HG02852 (cell line): ENCODE measurements at regions not wholly inside any gene's neighbourhood (a gene's known extent, or its start where the extent isn't known, plus 50 kb on each side); places are given as distances from the start of the nearest gene placed in this dataset.

ENCODE experiments used
- ATAC-seq: cut with Tn5 transposase; IDR thresholded peaks from one replicate; pipeline ENCODE4 v1.9.1; 2021; ENCODE audit warnings: mild to moderate bottlenecking, moderate library complexity; ENCODE audit not compliant: unreplicated experiment

DNA sequence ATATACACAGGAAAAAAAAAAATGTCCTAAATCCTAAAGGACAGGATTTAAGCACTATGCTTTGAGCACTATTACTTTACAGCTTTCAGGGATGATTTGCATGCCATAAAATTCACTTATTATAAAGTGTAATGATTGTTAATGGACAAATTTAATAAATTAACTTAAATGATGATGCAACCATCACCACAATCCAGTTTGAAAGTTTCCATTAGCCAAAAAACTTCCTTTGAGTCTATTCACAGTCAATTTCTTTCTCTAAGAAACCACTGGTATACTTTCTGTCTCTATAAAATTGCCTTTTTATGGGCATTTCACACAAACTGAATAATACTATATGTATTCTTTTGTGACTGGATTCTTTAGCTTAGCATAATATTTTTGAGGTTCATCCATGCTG is 111.1 kb upstream of the RIOK3 start:
- ATAC-seq = no peak

DNA sequence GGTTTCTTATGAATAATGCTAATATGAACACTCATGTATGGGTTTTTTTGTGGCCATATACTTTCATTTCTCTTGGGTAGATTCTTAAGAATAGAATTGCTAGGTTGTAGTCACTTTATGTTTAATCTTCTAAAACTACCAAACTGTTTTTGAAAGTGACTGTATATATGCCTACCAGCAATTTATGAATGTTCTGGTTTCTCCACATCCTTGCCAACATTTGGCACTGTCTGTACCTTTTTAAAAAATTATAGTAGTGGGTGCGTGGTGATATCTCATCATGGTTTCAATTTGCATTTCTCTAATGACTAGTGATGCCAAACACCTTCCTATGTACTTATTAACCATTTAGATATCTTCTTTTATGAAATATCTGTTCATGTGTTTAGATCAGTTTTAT is 110.6 kb upstream of the RIOK3 start:
- no peak for ATAC-seq

DNA sequence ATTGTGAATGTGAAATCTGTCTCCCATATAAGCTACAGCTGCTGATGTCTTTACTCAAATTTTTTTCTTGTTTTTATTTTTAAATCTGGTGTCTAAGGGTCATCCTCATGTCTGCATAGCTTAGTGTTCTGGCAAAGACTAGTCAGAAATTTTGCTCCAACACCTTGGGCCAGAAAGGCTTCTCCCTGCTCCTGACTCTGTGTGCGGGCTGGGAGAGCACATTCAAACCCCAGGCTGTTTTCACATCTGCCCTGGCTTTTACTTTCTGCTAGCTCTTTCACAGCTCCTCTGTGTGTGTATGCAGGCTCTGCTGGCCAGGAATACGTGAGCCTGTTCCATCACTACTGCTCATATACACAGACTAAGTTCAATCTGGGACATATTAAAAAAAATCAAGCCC is 102.9 kb upstream of the RIOK3 start:
- no peak for ATAC-seq

DNA sequence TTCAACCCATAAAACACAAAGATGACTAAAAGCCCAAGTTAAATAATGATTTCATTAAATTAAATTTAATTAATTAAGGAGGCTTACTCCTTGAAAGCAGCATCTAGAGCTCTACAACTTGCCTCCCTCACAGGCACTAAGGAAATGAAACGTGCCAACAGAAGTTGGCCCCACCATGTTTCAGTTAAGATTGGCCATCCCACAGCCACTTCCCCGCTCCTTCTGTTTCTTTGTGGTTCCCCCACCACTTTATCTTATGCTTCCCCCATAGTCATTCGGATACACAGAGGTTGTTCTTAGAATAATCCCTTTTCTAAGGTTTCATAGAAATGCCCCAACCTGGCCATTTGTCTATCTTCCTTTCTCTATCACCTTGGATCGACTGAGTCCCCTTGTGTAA is 101.6 kb upstream of the RIOK3 start:
- ATAC-seq = no peak

DNA sequence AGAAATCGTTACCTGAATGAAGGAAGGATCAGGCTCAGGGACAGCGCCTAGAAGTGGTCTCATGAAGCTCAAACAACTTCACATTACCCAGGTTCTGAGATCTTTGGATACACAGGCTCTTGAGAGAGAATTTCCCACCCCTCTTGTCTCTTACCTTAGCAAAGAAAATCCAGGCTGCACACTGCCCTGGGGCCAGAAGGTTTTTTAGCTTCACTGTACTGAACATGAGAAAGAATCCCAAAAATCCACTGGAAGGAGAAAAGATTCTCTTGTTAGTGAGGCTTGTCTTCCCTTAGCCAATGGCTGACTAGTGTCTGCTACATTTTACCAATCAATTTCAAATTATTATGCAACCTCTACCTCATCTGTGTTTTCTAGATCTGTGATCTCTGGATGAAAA is 101.0 kb upstream of the RIOK3 start:
- no peak for ATAC-seq

DNA sequence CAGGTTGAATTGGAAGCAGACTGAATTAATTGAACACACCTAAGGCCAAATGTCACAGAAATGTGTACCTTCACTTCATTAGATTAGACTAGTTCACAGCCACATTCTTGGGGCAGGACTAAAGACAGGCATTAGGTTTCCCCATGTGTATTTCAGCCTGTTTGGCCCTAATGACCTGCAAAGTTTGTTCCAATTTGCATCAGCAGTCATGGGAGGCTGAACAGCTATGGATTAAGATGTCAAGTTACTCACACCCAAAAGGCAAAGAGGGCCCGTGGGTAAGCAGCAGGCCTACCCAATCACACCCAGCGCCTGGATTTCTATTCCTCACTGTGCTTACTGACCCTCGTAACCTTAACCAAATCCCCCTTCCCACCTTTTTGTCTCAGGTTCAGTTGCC is 99.6 kb upstream of the RIOK3 start:
- peak; percentile 52 for ATAC-seq

DNA sequence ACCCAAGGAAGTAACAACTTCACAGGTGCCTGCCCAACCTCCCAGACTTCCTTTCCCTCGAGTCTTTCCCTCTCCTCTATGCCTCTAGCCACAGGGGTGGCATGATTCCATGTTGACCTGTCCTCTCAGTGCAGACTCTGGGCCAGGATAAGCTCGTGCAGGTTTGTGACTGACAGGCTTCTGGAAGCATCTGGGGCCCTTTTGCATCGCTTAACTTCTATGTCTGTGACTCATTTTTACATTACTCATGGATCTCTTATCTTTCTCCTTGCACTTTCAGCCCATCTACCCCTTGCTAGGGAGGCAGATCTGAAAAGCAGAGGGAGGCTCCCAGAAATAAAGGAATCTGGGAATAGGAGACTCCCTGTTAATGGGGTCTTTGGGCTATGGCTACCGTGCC is 98.5 kb upstream of the RIOK3 start:
- ATAC-seq = no peak

DNA sequence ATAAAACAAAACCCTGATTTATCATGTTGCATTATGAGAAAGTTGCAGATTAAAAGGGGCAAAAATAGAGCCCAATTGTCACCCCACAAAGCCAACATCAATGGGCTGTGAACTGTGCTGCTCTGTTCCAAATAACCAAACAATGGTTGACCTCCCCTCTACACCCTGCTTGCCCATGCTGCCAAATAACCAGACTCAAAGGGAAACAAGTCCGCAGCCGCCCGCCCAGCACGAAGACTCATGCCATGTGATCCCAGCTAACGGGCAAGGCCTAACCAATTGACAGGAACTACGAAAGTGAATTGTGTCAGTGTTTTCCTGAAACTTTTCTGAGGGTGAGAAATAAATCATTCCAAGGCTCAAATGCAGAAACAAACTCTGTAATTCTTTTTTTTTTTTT is 97.9 kb upstream of the RIOK3 start:
- no peak for ATAC-seq

DNA sequence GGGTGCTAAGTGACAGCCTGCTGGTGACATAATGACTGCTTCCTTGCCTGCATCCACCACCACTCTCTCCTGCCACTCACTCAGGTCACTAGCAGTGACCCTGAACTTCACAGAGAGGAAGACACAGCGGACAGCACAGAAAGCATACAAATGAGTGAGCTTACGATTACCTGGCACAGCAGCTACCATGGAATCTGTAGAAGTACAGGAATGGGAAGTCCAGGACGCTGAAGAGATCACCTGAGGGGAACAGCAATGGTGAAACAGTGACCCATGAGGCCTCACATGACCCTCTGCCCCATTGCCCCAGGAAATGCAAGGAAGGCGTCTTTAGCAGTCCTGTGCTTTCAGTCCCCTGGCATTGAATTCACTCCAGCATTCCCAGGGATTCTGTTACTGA is 96.7 kb upstream of the RIOK3 start:
- ATAC-seq = no peak

DNA sequence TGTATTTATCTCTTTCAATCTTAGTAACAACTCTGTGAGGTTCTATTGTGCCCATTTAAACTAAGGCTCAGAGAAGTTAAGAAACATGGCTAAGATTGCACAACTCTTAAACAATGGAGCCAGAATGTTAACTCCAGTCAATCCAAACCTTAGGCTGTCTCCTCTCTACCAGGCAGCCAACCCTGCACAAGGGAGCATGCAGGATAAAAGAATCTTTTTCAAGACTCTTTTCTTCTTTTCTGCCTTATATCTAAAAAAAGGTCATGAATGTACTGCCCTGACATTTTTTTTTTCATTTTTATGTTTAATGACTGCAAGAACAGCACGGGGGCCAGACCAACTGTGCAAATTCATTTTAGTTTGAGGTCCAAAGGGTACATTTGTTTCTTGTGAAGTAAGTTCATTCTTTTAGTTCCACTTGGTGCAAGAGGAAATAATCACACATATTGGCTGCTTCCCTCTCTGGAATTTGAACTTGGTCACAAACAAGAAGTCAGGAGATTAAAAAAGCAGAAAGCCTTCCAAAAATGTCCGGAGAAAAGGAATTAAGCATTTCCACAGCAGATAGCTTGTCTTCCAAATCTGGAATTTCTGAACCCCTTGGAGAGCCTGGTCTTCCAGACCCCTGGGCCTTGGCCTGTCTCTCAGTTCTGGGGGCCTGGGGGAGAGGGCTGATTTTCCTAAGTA is 96.0 kb upstream of the RIOK3 start:
- ATAC-seq = no peak

DNA sequence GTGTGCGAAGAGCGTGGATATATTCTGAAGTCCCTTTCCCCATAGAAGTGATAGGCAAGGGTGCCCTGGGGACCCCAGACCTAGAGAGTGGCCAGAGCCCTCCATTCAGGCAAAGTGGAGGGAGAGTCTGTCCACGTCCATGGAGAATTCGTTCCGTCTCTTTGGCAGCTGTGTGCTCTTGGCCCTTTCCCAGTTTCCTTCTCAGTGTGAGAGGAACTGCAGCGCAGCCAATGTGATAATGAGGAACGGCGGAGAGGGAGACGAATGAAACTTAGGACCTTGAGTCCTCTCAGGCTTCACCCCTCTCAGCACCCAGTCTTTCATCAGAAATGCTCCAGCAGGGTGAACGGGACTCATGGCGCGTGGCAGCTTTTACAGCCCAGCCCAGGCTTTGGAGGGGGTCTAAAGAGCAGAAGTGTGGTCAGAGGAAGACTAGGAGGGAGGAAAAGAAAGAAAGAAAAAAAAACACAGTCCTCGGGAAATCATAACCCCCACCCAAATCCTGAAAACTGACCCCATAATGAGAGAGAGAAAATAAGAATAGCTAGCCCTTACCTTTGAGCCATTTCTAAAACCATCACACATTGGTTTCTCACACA is 95.0 kb upstream of the RIOK3 start:
- no peak for ATAC-seq

DNA sequence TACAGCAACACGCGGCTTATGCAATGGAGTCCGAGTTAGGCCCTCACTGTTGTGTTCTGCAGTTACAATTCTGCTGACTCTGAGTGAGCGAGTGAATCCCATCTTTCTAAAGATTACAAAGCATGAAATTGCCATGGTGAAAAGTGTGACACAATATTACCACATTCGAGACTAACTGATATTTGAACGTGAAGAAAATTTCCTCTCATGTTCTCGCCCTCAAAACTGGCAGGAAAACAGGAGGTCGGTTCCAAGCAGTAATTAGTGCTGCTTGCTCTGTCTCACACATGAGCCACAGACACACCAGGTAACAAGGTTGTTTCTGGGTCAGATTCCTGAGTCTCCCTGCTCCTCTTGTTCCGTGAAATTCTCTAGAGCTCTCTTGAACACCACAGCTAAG is 93.7 kb upstream of the RIOK3 start:
- no peak for ATAC-seq

DNA sequence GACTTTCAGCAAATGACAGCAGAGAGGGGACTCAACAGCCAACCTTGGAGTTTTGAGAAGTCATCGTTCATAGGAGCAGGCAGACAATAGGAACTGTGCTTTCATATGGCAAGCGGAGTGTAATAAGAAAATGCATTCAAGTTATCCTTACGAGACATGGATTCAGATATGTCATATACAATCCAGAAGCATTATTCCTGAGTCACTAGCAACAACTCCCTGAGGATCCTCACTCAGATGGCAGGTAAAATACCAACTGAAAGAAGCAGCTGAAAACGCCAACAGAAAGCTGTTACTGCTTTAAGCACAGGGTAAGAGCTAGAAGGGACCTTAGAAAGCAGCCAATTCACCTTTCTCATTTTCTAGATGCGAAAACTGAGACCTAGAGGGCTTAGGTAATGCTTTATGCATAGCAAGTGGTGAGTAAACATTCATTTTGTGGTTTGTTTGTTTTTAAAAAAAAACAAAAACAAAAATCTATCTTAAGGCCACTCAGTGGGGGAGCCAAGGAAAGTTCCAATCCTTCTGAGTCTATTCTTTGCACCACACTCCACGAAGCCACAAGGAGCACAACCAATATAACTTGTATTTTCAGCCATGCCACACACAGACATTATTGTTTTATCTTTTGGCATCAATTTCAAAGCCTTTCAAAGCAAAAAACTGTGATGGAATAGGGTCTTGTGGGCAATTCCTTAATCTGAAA is 89.1 kb upstream of the RIOK3 start:
- no peak for ATAC-seq

DNA sequence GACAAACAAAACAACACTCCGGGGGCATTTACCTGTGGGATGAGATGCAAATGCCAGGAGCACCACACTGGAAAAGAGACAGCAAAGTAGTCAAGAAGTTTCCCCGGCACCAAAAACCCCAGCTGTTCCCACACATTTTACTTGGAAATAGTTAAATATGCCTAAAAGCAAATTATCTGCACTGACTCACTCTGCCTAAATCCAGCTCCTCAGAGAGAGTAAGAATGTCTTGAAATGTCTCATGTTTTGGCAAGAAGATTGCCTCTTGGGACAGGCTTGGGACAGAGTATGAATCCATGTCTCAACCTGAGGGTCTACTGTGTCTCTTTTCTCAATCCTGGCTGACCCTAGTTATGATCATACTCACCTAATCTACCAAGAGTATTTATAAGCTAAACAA is 87.5 kb upstream of the RIOK3 start:
- no peak for ATAC-seq

DNA sequence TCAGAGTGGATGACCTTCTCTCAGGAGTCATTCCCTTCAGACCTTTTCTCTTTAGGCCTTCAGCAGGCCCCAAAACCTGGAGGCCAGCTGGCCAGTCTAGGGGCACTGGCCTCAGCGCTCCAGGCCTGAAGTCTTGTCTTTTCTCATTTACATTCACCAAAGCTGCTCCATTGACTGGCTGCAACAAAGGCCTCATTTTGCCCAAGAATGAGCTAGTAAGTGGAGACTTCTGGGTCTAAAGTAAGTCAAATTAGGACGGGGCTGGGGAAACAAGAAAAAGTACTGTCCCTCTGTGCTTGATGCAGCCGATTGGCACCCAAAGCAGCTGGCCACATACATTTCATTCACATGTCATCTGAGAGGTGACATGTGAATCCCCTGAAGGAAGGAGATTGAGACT is 83.8 kb upstream of the RIOK3 start:
- no peak for ATAC-seq

DNA sequence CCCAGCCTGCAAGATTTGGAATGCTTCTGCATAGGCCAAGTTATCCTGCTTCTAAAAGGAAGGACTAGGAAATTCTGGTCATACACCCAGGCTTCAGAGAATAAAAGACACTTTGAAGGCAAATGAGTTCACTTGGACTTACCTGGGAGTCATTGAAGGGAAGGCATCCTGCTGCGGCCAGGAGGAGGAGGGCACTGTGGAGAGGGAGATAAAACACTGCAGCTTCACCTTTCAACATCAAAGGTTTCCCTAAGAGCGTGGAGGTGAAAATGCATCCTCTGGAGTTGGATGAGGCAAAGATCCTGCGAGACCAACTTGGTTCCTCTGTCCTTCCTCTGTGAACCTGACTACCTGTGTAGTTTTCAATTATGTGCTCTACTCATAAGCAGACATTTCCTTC is 79.5 kb upstream of the RIOK3 start:
- ATAC-seq = no peak

DNA sequence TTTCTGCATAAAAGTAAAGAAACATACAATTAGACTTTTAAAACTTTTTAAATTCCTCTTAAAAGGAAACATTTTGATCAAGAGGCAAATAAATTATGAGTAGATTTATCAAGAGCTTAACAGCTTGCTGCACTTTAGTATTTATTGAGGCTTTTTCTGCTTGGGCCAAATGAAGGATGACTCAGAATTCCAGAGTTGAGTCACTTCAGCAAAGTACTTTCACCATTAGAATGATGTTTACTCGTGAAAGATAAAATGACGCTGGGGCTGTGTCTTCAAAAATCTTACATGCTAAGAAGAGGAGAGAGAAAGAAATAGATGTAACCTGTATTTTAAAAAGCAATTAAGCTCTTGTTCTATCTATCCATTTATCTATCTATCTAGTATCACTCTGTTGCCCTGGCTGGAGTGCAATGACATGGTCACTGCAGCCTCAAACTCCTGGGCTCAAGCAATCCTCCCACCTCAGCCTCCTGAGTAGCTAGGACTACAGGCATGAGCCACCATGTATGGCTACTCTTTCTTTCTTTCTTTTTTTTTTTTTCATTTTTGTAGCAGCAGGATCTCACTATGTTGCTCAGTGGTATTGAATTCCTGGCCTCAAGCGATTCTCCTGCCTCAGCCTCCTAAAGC is 75.3 kb upstream of the RIOK3 start:
- peak; percentile 71 for ATAC-seq

DNA sequence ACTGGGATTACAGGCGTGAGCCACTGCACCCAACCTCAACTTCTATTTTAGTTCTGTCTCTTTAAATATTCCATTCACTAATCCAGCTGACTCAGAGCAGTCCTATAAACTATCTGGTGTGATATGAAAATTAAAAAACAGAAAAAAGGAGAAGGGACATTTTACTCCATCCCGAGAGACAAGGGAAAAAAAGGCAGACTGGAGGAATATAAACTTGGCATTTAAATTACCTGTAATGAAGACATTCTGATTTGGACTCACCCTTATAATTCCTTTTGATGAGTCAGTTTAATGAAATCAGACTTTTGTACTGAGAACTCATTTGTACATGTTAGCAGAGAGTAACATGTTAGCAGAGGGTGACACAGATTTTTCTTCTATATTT is 74.8 kb upstream of the RIOK3 start:
- no peak for ATAC-seq

DNA sequence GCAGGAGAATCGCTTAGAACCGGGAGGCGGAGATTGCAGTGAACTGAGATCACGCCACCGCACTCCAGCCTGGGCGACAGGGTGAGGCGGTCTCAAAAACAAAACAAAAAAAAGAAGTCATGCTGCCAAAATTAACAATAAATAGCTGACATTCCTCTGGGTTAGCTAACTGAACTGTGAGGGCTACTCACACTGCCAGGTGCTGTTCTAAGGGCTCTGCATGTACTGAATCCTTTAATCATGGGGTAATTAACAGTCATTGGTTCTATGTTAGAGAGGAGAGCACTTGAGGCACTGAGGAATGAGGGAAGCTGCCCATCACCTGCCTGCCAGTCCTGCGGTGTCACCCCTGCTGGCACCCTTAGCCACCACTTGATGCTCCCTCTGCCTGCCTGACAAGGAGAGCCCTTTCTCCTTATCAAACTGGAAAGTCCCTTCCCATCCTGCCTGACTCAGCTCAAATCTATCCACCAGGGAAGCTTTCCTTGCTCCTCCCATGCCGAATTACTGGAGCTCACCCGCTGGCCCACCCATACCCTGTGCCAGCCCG is 73.0 kb upstream of the RIOK3 start:
- ATAC-seq = no peak

DNA sequence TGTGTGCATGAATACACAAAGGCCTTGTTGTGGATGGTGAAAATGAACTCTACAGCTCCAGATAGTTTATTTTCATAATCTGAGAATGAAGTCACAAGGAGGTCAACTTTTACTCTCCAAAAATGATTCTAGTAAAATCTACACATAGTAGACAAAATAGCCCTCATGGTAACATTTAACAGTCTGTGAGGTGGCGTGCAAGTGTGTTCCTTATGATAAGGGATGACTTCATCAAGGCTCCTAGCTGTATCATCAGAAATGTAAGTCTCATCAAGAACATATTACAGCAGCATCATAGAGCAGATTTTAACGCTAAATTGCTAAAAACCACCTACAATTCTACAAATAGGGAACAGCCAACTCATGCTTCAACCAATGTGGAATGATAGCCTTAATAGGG is 72.3 kb upstream of the RIOK3 start:
- ATAC-seq = no peak

DNA sequence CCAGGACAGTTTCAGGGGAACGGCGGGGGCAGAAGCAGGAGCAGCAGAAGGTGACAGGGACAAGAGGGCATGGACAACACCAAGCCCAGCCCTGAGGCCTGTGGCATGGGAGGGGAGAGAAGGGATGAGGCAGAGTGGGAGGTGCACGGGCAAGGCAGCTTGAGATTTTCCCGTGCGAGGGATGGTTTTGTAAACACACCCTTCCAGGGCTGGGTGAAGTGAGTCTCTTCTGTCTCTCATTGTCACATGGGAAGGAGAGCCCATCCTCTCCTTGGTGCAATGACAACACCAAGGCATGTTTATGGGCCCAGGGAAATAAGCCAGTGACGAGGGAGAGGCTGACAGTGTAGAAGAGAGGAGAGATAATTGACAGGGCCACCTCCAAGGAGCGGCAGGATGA is 69.6 kb upstream of the RIOK3 start:
- ATAC-seq = no peak
